ENCODE measurements at regions not wholly inside any gene's neighbourhood (a gene's known extent, or its start where the extent isn't known, plus 50 kb on each side); places are given as distances from the start of the nearest gene placed in this dataset.

- TF ChIP-seq POLR2A (IDR thresholded peaks at IDR 0.05; ENCODE audit: low read depth) (no peak), CTCF (IDR thresholded peaks at IDR 0.05) (no peak)
Measured at GRCh38 chr4:181138116-181138515, 1105.1 kb upstream of the TENM3 start.

Measured in esophagus muscularis mucosa (tissue), 3 donors.